Mammary epithelial cell (primary cell): ENCODE measurements at regions not wholly inside any gene's neighbourhood (a gene's known extent, or its start where the extent isn't known, plus 50 kb on each side); places are given as distances from the start of the nearest gene placed in this dataset.

ENCODE experiments used
- CTCF ChIP-seq, 2 donors: IDR thresholded peaks in 1 of 2; conservative IDR thresholded peaks in 1 of 2; 2 replicates each; pipeline ENCODE4 v1.5.1; 2011 to 2012; ENCODE audit warnings: inconsistent platforms in 2 of 2, low read length in 2 of 2, mild to moderate bottlenecking in 2 of 2, control low read depth in 1 of 2, low read depth in 1 of 2; ENCODE audit not compliant: insufficient read depth in 1 of 2; ENCODE audit errors: extremely low read depth in 1 of 2
- EZH2 ChIP-seq: IDR thresholded peaks from 2 replicates; pipeline ENCODE4 v1.6.1; 2012; ENCODE audit warnings: low read length, inconsistent platforms, borderline replicate concordance

DNA sequence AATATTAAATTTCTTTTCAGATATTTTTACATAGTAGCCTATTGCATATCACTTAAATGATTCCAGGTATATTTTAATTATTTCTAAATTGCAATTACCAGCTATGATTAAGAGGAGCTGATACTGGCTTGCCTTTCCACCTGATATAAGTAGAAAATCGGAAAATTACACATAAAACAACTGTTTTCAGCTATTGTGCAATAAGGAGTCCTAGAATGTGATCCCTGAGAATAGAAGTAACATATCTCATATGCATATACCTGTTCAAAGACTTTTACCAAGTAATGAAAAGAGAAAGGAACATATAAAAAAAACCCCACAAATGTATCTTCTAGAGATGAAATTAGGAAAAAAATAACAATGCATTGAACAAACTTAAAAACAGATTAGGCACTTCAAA is 1354.6 kb upstream of the PCDH9 start:
- no peak for TF ChIP-seq CTCF (conservative IDR thresholded peaks at IDR 0.05 in 1 of 2, IDR thresholded peaks at IDR 0.05 in 1 of 2; ENCODE audit: extremely low read depth in 1 of 2, insufficient read depth in 1 of 2, low read depth in 1 of 2, low read length in 2 of 2)
- no peak for TF ChIP-seq EZH2
